Lower lobe of right lung (tissue), 2 donors: ENCODE measurements at regions not wholly inside any gene's neighbourhood (a gene's known extent, or its start where the extent isn't known, plus 50 kb on each side); places are given as distances from the start of the nearest gene placed in this dataset.

Experiments used
- ATAC-seq, 2 donors: fragments of 200-7000 bp; cut with Tn5 transposase; one replicate each; pipeline ENCODE4 v1.9.1; 2020 to 2022; ENCODE audit warnings: mild to moderate bottlenecking in 2 of 2, moderate library complexity in 2 of 2
- DNase-seq: peaks from one replicate; pipeline ENCODE4 v3.0.0-alpha.2; 2020
- H3K27ac ChIP-seq: fragments of 200-600 bp; one replicate; pipeline ENCODE4 v1.8.0; 2022
- H3K27me3 ChIP-seq: fragments of 200-600 bp; one replicate; pipeline ENCODE4 v1.8.0; 2022; ENCODE audit warnings: low read depth
- H3K36me3 ChIP-seq: fragments of 200-600 bp; one replicate; pipeline ENCODE4 v1.8.0; 2022; ENCODE audit warnings: mild to moderate bottlenecking
- H3K4me1 ChIP-seq: fragments of 200-600 bp; one replicate; pipeline ENCODE4 v1.8.0; 2022
- H3K4me3 ChIP-seq: fragments of 200-600 bp; one replicate; pipeline ENCODE4 v1.8.0; 2022; ENCODE audit warnings: mild to moderate bottlenecking
- H3K9me3 ChIP-seq: fragments of 200-600 bp; one replicate; pipeline ENCODE4 v1.8.0; 2022
- intact Hi-C: fragments of 100-400 bp; cut with DNase I; formaldehyde crosslinking; loops from one replicate; pipeline ENCODE4 v1.11.0; 2022
- TF ChIP-seq, protein P1 (sequence below): fragments of 200-600 bp; IDR thresholded peaks from one replicate; pipeline ENCODE4 v1.8.0; 2022; ENCODE audit warnings: antibody characterized with exemption, mild to moderate bottlenecking
- donor health status: DM: no; HTN: yes; CAD: no; lungs with severe emphysema.

DNA sequence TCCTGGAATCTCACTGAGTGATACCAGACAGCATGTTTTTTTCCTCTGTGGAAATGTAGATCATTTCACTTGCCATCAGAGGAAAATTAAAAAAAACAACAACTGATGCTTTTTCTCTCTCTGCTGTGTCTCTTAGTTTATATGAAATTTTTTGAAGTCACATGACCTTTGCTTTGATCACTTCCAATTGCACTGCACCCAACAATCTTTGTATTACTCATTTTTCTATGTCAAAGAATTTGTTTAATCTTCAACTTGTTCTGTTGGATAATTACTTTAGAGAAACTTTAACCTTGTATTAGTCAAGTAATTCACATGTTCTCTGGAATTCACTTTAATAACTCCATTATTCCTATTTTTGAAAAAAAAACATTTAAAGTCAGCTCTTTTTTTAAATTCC lies 1452.7 kb upstream of the CDH8 start:
- Histone ChIP-seq H3K27me3 (no peaks in the 10 kb centered on the region), H3K36me3 (no peaks in the 10 kb centered on the region), H3K9me3 (no peaks in the 10 kb centered on the region), H3K4me1 (no peaks in the 10 kb centered on the region), H3K4me3 (no peak overlapping the region), H3K27ac (no peak overlapping the region)
- DNase-seq: no peak
- TF ChIP-seq, protein P1, sequence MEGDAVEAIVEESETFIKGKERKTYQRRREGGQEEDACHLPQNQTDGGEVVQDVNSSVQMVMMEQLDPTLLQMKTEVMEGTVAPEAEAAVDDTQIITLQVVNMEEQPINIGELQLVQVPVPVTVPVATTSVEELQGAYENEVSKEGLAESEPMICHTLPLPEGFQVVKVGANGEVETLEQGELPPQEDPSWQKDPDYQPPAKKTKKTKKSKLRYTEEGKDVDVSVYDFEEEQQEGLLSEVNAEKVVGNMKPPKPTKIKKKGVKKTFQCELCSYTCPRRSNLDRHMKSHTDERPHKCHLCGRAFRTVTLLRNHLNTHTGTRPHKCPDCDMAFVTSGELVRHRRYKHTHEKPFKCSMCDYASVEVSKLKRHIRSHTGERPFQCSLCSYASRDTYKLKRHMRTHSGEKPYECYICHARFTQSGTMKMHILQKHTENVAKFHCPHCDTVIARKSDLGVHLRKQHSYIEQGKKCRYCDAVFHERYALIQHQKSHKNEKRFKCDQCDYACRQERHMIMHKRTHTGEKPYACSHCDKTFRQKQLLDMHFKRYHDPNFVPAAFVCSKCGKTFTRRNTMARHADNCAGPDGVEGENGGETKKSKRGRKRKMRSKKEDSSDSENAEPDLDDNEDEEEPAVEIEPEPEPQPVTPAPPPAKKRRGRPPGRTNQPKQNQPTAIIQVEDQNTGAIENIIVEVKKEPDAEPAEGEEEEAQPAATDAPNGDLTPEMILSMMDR: no peak
- no peak for ATAC-seq
- intact Hi-C loops: no loop called here

DNA sequence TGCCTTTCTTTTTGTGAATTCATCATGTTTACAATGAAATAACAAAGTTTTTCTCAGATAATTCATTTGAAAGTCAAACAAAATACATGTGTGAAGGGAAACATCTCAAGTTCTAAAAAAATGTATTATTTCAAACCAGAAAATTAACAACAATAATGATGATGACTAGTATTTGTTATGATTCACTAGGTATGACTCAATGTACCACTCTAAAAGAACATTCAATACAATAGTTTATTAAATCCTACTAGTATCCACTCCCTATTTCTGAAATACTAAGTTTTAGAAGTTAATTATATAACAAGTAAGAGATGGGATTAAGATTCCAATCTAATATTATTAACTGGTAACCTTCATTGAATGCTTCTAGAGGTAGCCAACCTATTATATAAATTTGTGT lies 1444.8 kb upstream of the CDH8 start:
- H3K36me3 ChIP-seq: no peaks in the 10 kb centered on the region
- TF ChIP-seq, protein P1: no peak
- no peak overlapping the region for H3K4me3 ChIP-seq
- intact Hi-C loops: no loop called here
- H3K27ac ChIP-seq: no peak overlapping the region
- ATAC-seq (no peak), DNase-seq (no peak)
- H3K9me3 ChIP-seq: no peaks in the 10 kb centered on the region
- H3K4me1 ChIP-seq: no peaks in the 10 kb centered on the region
- H3K27me3 ChIP-seq: no peaks in the 10 kb centered on the region

DNA sequence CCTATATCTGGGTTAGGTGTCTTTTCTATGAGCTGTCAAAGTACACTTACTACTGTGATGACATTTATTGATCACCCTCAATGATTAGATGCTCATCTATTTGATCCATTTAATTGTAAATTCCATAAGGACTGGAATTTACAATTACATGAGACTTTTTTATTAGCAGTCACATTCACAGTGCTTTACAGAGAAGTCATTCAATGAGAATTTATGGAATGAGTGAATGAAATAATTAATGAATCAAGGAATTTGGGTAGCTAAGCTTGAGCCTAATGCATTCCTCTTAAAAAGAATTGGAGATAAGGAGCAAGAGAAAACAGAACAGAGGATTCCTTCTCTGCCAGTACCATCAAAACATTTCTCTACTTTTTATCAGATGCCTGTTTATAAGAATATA lies 1437.5 kb upstream of the CDH8 start:
- no peaks in the 10 kb centered on the region for H3K9me3 ChIP-seq
- TF ChIP-seq, protein P1: no peak
- intact Hi-C loops: no loop called here
- H3K27me3 ChIP-seq: no peaks in the 10 kb centered on the region
- ATAC-seq (no peak), DNase-seq (no peak)
- H3K4me1 ChIP-seq: no peaks in the 10 kb centered on the region
- no peak overlapping the region for H3K4me3 ChIP-seq
- no peak overlapping the region for H3K27ac ChIP-seq
- H3K36me3 ChIP-seq: no peaks in the 10 kb centered on the region

DNA sequence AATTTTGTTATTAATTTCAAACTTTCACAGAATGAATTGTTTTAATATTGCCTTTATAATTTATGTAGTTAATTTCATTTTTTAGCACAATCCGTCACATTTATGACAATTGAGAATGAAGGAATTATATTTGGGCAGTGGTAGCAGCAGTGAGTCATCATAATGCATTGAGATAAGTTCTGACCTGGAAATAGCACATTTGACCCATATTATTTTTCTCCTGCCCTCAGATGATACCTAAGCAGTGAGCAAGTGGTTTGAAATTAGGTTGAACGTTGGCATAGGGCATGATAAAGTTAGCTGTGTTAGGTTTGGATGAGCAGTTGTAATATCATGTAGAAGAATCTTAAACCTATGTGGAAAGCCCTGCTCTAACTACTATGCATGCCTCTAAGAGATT lies 1431.3 kb upstream of the CDH8 start:
- H3K27ac ChIP-seq: no peak overlapping the region
- H3K4me3 ChIP-seq: no peak overlapping the region
- H3K4me1 ChIP-seq: no peaks in the 10 kb centered on the region
- no peaks in the 10 kb centered on the region for H3K9me3 ChIP-seq
- no peak for DNase-seq
- intact Hi-C loops: no loop called here
- H3K36me3 ChIP-seq: no peaks in the 10 kb centered on the region
- TF ChIP-seq, protein P1: no peak
- no peak for ATAC-seq
- no peaks in the 10 kb centered on the region for H3K27me3 ChIP-seq

DNA sequence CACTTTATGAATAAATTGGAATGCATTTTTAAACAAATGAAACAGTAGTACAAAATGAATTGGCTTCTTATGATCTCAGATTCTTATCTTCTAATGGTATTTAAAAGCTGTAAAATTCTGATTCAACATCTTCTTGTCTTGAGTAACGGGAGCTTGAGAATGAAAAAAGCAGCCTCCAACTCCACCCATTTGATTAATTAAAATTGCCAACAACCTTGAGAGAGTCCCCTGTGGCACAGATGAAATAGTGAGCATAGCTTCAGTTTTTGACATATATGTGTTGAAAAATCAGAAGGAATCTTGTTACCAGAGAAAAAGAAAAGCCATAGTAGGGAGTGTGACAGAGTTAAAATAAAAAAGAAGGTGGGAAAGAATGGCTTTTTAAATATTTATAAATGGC lies 1426.1 kb upstream of the CDH8 start:
- Histone ChIP-seq H3K4me1 (no peaks in the 10 kb centered on the region), H3K4me3 (no peak overlapping the region), H3K36me3 (no peaks in the 10 kb centered on the region), H3K27ac (no peak overlapping the region), H3K27me3 (no peaks in the 10 kb centered on the region), H3K9me3 (no peaks in the 10 kb centered on the region)
- DNase-seq (no peak), ATAC-seq (no peak)
- TF ChIP-seq, protein P1: no peak
- intact Hi-C loops: no loop called here

DNA sequence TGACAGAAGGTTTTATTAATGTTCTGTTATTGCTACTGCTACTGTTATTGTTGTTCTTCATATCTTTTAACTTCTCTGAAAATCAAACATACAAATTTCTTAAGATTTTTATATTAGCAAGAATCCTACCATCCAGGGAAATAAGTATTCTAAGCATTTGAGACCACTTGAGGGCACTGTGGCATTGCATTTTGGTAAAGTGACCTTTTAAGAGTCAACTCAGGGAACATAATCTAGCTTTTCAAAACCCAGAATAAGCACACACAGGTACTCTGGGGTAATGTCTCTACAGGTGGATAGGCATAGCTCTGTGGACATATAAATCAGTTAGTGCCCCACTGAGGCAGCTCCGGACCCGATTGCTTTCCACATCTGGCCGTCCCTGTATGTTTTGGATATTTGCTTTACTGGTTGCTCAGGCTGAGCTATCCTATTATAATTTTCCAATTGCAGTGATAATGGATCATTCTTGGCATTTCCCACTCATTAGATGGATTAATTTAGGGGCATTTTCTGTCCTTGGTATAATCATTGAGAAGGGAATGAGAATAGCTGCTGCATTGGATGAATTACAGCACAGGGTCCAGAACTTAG lies 1425.1 kb upstream of the CDH8 start:
- no peaks in the 10 kb centered on the region for H3K36me3 ChIP-seq
- TF ChIP-seq, protein P1: no peak
- no peak overlapping the region for H3K4me3 ChIP-seq
- H3K4me1 ChIP-seq: no peaks in the 10 kb centered on the region
- DNase-seq: no peak
- no peak overlapping the region for H3K27ac ChIP-seq
- ATAC-seq: peak in 1 of 2 donors; percentile 31
- H3K27me3 ChIP-seq: no peaks in the 10 kb centered on the region
- H3K9me3 ChIP-seq: no peaks in the 10 kb centered on the region
- intact Hi-C loops: no loop called here
